IMR-90 (cell line): ENCODE measurements at regions not wholly inside any gene's neighbourhood (a gene's known extent, or its start where the extent isn't known, plus 50 kb on each side); places are given as distances from the start of the nearest gene placed in this dataset.

ENCODE experiments used
- POLR2A ChIP-seq: IDR thresholded peaks from 2 replicates; pipeline ENCODE4 v1.6.1; 2012; ENCODE audit warnings: mild to moderate bottlenecking, low read depth, low read length
- USF2 ChIP-seq: fragments of 150-350 bp; IDR thresholded peaks from 2 replicates; pipeline ENCODE4 v1.6.1; 2017; ENCODE audit warnings: mild to moderate bottlenecking, antibody characterized with exemption, low read length, low read depth
- TF ChIP-seq, protein P1 (sequence below): fragments of 150-350 bp; IDR thresholded peaks from 2 replicates; pipeline ENCODE4 v1.6.1; 2016; ENCODE audit warnings: low read depth, mild to moderate bottlenecking, low read length, moderate library complexity, borderline replicate concordance

DNA sequence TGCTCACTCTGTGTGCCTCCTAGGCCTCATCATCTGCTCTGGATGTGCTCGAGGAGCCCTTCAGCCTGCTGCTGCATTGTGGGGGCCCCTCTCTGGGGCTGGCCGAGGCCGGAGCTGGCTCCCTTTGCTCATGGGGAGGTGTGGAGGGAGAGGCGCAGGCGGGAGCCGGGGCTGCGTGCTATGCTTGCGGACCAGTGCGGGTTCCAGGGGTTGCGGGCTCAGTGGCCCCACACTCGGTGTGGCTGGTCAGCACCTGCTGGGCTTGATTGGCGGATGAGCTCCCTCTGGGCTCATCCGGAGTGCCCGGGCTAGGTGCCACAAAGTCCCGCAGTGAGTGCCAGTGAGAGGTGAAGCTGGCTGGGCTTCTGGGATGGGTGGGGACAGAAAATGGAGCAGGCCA, 264.2 kb downstream of the SI start:
- TF ChIP-seq, protein P1, sequence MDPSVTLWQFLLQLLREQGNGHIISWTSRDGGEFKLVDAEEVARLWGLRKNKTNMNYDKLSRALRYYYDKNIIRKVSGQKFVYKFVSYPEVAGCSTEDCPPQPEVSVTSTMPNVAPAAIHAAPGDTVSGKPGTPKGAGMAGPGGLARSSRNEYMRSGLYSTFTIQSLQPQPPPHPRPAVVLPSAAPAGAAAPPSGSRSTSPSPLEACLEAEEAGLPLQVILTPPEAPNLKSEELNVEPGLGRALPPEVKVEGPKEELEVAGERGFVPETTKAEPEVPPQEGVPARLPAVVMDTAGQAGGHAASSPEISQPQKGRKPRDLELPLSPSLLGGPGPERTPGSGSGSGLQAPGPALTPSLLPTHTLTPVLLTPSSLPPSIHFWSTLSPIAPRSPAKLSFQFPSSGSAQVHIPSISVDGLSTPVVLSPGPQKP, result no peak
- TF ChIP-seq USF2, result no peak
- no peak for TF ChIP-seq POLR2A
